RPMI7951 (cell line): ENCODE measurements at regions not wholly inside any gene's neighbourhood (a gene's known extent, or its start where the extent isn't known, plus 50 kb on each side); places are given as distances from the start of the nearest gene placed in this dataset.
A peak's percentile ranks its signal among the peaks of the same experiment; 100 is the strongest.

ENCODE experiments used
- DNase-seq: peaks from one replicate; pipeline ENCODE4 v3.0.0-alpha.2; 2012; ENCODE audit warnings: low read depth

DNA sequence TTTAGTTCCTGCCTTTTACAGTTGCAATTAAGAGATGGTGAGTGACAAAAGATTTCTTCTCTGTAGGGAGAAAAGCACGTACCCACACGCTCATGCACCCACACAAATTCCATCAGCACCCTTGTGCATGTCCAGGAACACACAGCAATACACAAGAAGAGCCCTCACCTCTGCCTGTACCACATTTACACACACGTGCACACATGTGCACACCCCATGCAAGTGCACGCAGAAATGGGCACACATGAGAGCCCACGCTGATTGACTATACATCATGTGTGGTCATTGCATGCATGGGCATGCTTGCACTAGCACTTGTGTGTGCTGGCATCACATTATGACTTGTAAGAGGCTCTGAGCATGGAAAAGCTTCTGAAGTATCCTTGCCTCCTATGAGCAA lies 70.5 kb downstream of the SERPINA3 start:
- no peak for DNase-seq

- no peak for DNase-seq
Measured at GRCh38 chr14:94682061-94682516, 69.9 kb downstream of the SERPINA3 start.

DNA sequence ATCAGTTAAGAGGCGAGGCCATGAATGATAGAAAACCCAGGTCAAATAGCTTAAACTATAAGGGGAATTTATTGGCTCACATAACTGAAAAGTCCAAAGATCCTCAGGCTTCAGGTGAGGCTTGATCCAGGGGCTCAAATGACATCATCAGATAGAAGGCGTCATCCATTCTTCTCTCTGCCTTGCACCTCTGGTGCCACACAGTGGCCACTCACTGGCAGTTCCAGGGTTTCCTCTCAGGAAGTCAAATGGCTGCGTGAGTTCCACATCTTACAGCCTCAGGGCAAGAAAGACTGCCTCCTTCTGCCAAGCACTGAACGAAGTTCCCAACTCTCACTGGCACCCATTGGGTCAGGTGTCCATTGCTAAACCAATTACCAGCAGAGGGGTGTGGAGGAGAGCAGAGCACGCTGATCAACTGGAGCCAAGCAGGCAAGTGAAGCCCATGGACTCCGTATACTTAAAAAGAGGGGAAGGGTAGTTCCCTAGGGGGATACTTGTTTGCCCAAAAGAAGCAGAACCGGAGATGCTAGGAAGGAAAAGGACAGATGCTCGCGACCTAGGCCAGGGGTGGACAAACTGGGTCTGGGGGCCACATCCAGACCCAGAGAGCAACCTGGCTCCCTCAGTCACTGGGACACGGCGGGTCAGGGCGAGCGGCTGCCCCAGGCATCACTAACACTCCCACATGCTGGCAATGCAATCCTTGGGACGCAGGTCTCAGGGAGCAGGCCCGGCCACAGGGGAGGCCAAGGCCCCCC lies 69.3 kb downstream of the SERPINA3 start:
- peak; percentile 57 for DNase-seq

GRCh38 chr14:94680862-94681288 lies 68.7 kb downstream of the SERPINA3 start:
- no peak for DNase-seq

DNA sequence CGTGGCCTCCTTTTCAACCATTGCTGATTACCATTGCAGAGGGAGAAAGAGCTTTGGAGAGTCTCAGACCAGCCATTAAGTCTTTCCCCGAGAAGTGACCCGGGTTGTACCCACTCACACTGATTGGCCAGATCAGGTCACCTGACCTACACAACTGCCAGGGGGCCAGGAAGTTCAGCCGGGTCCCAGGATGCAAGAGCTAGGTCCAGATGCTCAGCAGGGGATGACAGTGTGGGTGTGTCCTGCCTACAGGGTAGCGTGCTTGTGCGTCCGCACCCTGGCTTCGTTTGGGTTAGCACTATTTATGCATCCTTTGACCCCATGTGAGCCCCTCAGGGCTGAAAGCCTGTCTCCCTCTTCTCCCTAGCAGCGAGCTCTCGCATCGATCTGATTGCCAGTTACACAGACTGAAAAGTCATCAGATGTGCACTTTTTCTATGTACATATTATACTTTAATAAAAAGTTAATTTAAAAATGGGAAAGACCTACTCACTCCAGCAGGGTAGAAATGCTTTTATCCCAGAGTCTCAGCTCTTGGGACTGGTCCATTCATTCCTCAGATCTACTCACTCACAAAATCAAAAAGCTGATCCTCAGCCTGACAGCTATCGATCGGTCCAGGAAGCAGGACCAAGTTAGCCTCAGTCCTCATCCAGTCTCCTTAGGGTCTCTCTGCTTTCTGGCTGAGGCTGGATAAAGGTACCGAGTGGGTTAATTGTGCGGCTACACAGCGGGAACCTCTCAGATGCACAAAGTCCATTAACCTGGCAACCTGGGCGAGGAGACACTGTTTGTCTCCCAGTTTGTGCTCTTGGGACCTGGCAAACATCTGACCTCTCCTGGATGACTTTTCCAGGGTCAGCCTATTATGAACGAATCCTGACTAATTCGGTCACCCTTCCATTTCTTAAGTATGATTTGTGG lies 68.0 kb downstream of the SERPINA3 start:
- no peak for DNase-seq

DNA sequence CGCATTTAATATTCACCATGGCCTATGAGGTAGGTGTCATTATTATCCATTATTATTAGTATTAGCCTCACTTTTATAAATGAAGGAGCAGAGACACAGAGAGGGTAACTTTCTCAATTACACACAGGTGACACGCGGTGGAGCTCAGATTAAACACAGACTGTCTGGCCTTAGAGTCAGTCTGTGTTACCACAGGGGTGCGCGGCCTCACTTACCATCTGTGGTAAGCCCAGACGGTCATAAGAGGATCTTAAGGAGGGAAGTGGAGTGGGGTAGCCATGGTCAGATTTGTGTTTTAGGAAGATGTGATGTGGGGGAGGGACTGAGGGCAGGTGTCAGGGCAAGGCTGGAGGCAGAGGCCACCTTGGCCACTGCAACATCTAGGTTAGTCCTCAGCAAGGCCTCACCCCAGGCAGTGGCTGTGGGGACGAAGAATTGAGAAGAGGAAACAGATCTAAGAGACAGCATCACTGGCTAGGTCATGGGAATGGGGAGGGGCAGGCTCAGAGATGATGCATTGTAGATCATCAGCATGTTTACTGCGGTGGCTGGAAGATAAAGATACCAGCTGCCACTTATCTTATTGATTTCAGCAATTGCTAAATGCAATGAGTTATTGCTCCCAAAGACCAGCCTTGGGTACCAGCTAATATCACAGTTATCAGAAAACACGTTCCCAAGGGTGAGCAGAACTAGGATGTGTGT lies 67.1 kb downstream of the SERPINA3 start:
- no peak for DNase-seq

GRCh38 chr14:94677747-94678146 lies 65.6 kb downstream of the SERPINA3 start:
- DNase-seq: no peak

- no peak for DNase-seq
Measured at GRCh38 chr14:94677213-94677612, 65.0 kb downstream of the SERPINA3 start.

DNA sequence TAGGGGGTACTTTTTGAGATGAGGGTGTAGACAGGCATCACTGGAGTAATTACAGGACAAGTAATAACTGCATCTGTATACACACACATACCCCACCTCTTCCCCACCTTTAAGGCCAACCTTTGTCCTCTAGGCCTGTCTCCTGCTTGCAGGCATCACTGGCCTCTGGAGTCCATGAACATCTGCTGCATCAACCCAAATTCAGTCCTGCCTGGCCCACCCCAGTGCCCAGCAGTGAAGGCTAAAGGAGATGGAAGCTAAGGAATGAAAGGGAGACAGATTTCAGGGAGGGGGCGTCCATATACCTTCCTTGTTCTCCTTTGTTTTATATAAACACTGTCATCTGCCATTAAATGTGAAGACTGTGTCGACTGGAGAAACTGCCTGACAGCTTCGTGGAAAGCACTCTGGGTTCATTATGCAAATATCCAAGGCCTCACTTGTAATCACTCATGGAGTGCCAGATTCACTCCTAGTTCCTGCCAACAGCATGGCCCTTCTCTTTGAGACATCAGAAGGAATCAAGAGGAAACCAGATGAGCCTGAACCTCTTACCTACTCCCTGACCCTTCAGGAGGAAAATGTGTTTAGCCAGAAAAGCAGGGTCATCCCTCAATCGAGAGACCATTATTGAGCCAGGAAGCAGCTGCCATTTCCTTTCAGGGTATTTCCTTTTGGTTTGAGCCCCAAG lies 64.4 kb downstream of the SERPINA3 start:
- no peak for DNase-seq

GRCh38 chr14:94675036-94675435 lies 62.8 kb downstream of the SERPINA3 start:
- DNase-seq: no peak

- DNase-seq: no peak
Measured at GRCh38 chr14:94673781-94674231, 61.6 kb downstream of the SERPINA3 start.
